ENCODE measurements at regions not wholly inside any gene's neighbourhood (a gene's known extent, or its start where the extent isn't known, plus 50 kb on each side); places are given as distances from the start of the nearest gene placed in this dataset.

- Histone ChIP-seq H3K9me3 (ENCODE audit: insufficient read depth, low read depth, low read length) (peaks cover 2% of the 10 kb centered on the region), H2BK5ac (ENCODE audit: low read depth, low read length, poor library complexity) (no peak overlapping the region), H2AFZ (ENCODE audit: insufficient read depth, low read length, poor library complexity) (no peak overlapping the region), H3K4ac (ENCODE audit: low read depth, low read length) (no peak overlapping the region), H3K18ac (ENCODE audit: low read length) (no peak overlapping the region), H3K27ac (ENCODE audit: low read depth, low read length) (no peak overlapping the region), H2BK120ac (ENCODE audit: insufficient read depth, low read length, poor library complexity) (no peak overlapping the region), H2AK5ac (ENCODE audit: low read length) (no peak overlapping the region), H3K79me2 (ENCODE audit: control insufficient read depth, insufficient read depth, low read length, poor library complexity) (no peaks in the 10 kb centered on the region), H3K4me1 (ENCODE audit: control insufficient read depth in 1 of 2, insufficient read depth in 2 of 2, low read length in 2 of 2) (no peaks in the 10 kb centered on the region), H3K14ac (ENCODE audit: low read length) (no peak overlapping the region), H3K9ac (ENCODE audit: low read length) (no peak overlapping the region), H4K91ac (ENCODE audit: low read depth, low read length) (no peak overlapping the region), H3K27me3 (ENCODE audit: insufficient read depth, low read length) (no peaks in the 10 kb centered on the region), H3K23ac (ENCODE audit: low read length) (no peak overlapping the region), H3K4me2 (ENCODE audit: low read length) (no peak overlapping the region), H3K79me1 (ENCODE audit: low read length) (no peaks in the 10 kb centered on the region), H3K4me3 (ENCODE audit: low read depth, low read length) (no peak overlapping the region), H4K8ac (ENCODE audit: low read depth, low read length) (no peak overlapping the region), H4K12ac (ENCODE audit: low read depth, low read length) (no peak overlapping the region), H2BK12ac (ENCODE audit: low read length) (no peak overlapping the region), H3K36me3 (ENCODE audit: control insufficient read depth in 1 of 2, insufficient read depth in 2 of 2, low read length in 2 of 2) (no peaks in the 10 kb centered on the region)
- no CpG with 5 or more reads among the region's 2 CpGs for WGBS (ENCODE audit: extremely low coverage, insufficient coverage, insufficient read length)
- no peak for DNase-seq
Measured at GRCh38 chr13:72544042-72544441, 183.4 kb downstream of the MZT1 start.

- H3K9me3 ChIP-seq (ENCODE audit: insufficient read depth, low read depth, low read length): peaks cover 2% of the 10 kb centered on the region
- no peaks in the 10 kb centered on the region for H3K27me3 ChIP-seq (ENCODE audit: insufficient read depth, low read length)
Measured at GRCh38 chr13:72542241-72542640, 185.2 kb downstream of the MZT1 start.

DNA sequence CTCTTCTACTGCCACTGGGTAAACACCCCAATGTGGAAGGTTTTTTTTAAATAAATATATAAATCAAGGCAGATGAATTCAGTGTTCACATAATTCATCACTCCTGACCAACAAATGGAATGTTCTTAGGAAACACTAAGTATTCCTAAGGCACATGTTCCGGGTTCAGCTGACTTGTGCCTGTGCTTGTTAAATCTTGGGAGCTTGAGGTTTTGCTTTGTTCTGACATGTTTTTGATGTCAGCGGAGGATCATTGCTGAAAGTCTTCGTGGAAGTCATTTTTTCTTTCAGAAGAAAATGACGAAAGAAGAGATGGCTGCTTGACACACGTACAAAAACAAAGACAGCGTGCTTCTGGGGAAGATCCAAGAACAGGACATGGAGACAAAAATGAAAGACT, 185.8 kb downstream of the MZT1 start:
- no peaks in the 10 kb centered on the region for H3K79me2 ChIP-seq (ENCODE audit: control insufficient read depth, insufficient read depth, low read length, poor library complexity)
- H3K4me1 ChIP-seq (ENCODE audit: control insufficient read depth in 1 of 2, insufficient read depth in 2 of 2, low read length in 2 of 2): no peaks in the 10 kb centered on the region
- no peak overlapping the region for H4K91ac ChIP-seq (ENCODE audit: low read depth, low read length)
- H4K12ac ChIP-seq (ENCODE audit: low read depth, low read length): no peak overlapping the region
- no peaks in the 10 kb centered on the region for H3K27me3 ChIP-seq (ENCODE audit: insufficient read depth, low read length)
- no peak overlapping the region for H3K27ac ChIP-seq (ENCODE audit: low read depth, low read length)
- no peaks in the 10 kb centered on the region for H3K79me1 ChIP-seq (ENCODE audit: low read length)
- no peak overlapping the region for H2BK120ac ChIP-seq (ENCODE audit: insufficient read depth, low read length, poor library complexity)
- no peak overlapping the region for H3K23ac ChIP-seq (ENCODE audit: low read length)
- H3K9ac ChIP-seq (ENCODE audit: low read length): no peak overlapping the region
- no CpG with 5 or more reads among the region's 6 CpGs for WGBS (ENCODE audit: extremely low coverage, insufficient coverage, insufficient read length)
- no peak overlapping the region for H3K4me3 ChIP-seq (ENCODE audit: low read depth, low read length)
- H3K18ac ChIP-seq (ENCODE audit: low read length): no peak overlapping the region
- no peaks in the 10 kb centered on the region for H3K36me3 ChIP-seq (ENCODE audit: control insufficient read depth in 1 of 2, insufficient read depth in 2 of 2, low read length in 2 of 2)
- no peak overlapping the region for H2AFZ ChIP-seq (ENCODE audit: insufficient read depth, low read length, poor library complexity)
- H2BK12ac ChIP-seq (ENCODE audit: low read length): no peak overlapping the region
- no peak overlapping the region for H2AK5ac ChIP-seq (ENCODE audit: low read length)
- no peak overlapping the region for H2BK5ac ChIP-seq (ENCODE audit: low read depth, low read length, poor library complexity)
- H3K14ac ChIP-seq (ENCODE audit: low read length): no peak overlapping the region
- H4K8ac ChIP-seq (ENCODE audit: low read depth, low read length): no peak overlapping the region
- H3K9me3 ChIP-seq (ENCODE audit: insufficient read depth, low read depth, low read length): peaks cover 2% of the 10 kb centered on the region
- no peak overlapping the region for H3K4ac ChIP-seq (ENCODE audit: low read depth, low read length)
- DNase-seq: no peak
- no peak overlapping the region for H3K4me2 ChIP-seq (ENCODE audit: low read length)

More at GRCh38 chr13:72542241-72542640, 185.2 kb downstream of the MZT1 start:
- H4K91ac ChIP-seq (ENCODE audit: low read depth, low read length): no peak overlapping the region
- no peak overlapping the region for H2BK12ac ChIP-seq (ENCODE audit: low read length)
- H3K4me1 ChIP-seq (ENCODE audit: control insufficient read depth in 1 of 2, insufficient read depth in 2 of 2, low read length in 2 of 2): no peaks in the 10 kb centered on the region
- H3K36me3 ChIP-seq (ENCODE audit: control insufficient read depth in 1 of 2, insufficient read depth in 2 of 2, low read length in 2 of 2): no peaks in the 10 kb centered on the region
- no peak overlapping the region for H4K8ac ChIP-seq (ENCODE audit: low read depth, low read length)
- H2AK5ac ChIP-seq (ENCODE audit: low read length): no peak overlapping the region
- H3K4ac ChIP-seq (ENCODE audit: low read depth, low read length): no peak overlapping the region
- no peak overlapping the region for H3K9ac ChIP-seq (ENCODE audit: low read length)
- no peak overlapping the region for H3K4me3 ChIP-seq (ENCODE audit: low read depth, low read length)
- H2BK5ac ChIP-seq (ENCODE audit: low read depth, low read length, poor library complexity): no peak overlapping the region
- no CpG with 5 or more reads among the region's 3 CpGs for WGBS (ENCODE audit: extremely low coverage, insufficient coverage, insufficient read length)
- no peak overlapping the region for H3K18ac ChIP-seq (ENCODE audit: low read length)
- no peak overlapping the region for H2BK120ac ChIP-seq (ENCODE audit: insufficient read depth, low read length, poor library complexity)
- no peak overlapping the region for H3K14ac ChIP-seq (ENCODE audit: low read length)
- H4K12ac ChIP-seq (ENCODE audit: low read depth, low read length): no peak overlapping the region
- H3K4me2 ChIP-seq (ENCODE audit: low read length): no peak overlapping the region
- H2AFZ ChIP-seq (ENCODE audit: insufficient read depth, low read length, poor library complexity): no peak overlapping the region
- no peaks in the 10 kb centered on the region for H3K79me1 ChIP-seq (ENCODE audit: low read length)
- DNase-seq: no peak
- H3K23ac ChIP-seq (ENCODE audit: low read length): no peak overlapping the region
- H3K27ac ChIP-seq (ENCODE audit: low read depth, low read length): no peak overlapping the region
- no peaks in the 10 kb centered on the region for H3K79me2 ChIP-seq (ENCODE audit: control insufficient read depth, insufficient read depth, low read length, poor library complexity)

GRCh38 chr13:72540881-72541280, 186.5 kb downstream of the MZT1 start:
- Histone ChIP-seq H3K79me1 (ENCODE audit: low read length) (no peaks in the 10 kb centered on the region), H2AFZ (ENCODE audit: insufficient read depth, low read length, poor library complexity) (no peak overlapping the region), H4K12ac (ENCODE audit: low read depth, low read length) (no peak overlapping the region), H3K4me3 (ENCODE audit: low read depth, low read length) (no peak overlapping the region), H2BK5ac (ENCODE audit: low read depth, low read length, poor library complexity) (no peak overlapping the region), H3K36me3 (ENCODE audit: control insufficient read depth in 1 of 2, insufficient read depth in 2 of 2, low read length in 2 of 2) (no peaks in the 10 kb centered on the region), H4K91ac (ENCODE audit: low read depth, low read length) (no peak overlapping the region), H3K14ac (ENCODE audit: low read length) (no peak overlapping the region), H3K9me3 (ENCODE audit: insufficient read depth, low read depth, low read length) (peaks cover 2% of the 10 kb centered on the region), H3K4ac (ENCODE audit: low read depth, low read length) (no peak overlapping the region), H3K27ac (ENCODE audit: low read depth, low read length) (no peak overlapping the region), H2BK120ac (ENCODE audit: insufficient read depth, low read length, poor library complexity) (no peak overlapping the region), H4K8ac (ENCODE audit: low read depth, low read length) (no peak overlapping the region), H3K23ac (ENCODE audit: low read length) (no peak overlapping the region), H3K18ac (ENCODE audit: low read length) (no peak overlapping the region), H2BK12ac (ENCODE audit: low read length) (no peak overlapping the region), H3K4me1 (ENCODE audit: control insufficient read depth in 1 of 2, insufficient read depth in 2 of 2, low read length in 2 of 2) (no peaks in the 10 kb centered on the region), H3K27me3 (ENCODE audit: insufficient read depth, low read length) (no peaks in the 10 kb centered on the region), H3K79me2 (ENCODE audit: control insufficient read depth, insufficient read depth, low read length, poor library complexity) (no peaks in the 10 kb centered on the region), H3K4me2 (ENCODE audit: low read length) (no peak overlapping the region), H2AK5ac (ENCODE audit: low read length) (no peak overlapping the region), H3K9ac (ENCODE audit: low read length) (no peak overlapping the region)
- DNase-seq: no peak
- no CpG with 5 or more reads among the region's 4 CpGs for WGBS (ENCODE audit: extremely low coverage, insufficient coverage, insufficient read length)
